Activated T-helper 1 cell treated with anti-CD3 and anti-CD28 coated beads, Interleukin-12 subunit alpha, Interleukin-12 subunit beta, Interleukin-2, Interleukin-4 antibody, amounts not matched to agents 30 ng/mL and 10 ng/mL and 1 ng/mL, durations not matched to agents 14 hours and 24 hours and 36 hours (primary cell): ENCODE measurements at regions not wholly inside any gene's neighbourhood (a gene's known extent, or its start where the extent isn't known, plus 50 kb on each side); places are given as distances from the start of the nearest gene placed in this dataset.

Experiments
- DNase-seq: peaks from one replicate; pipeline ENCODE4 v3.0.0; 2021; ENCODE audit warnings: low spot score
- H3K27ac Mint-ChIP-seq: one replicate; pipeline ENCODE4 v1.8.0; 2021; ENCODE audit warnings: mild to moderate bottlenecking, mixed read lengths
- H3K27me3 Mint-ChIP-seq: one replicate; pipeline ENCODE4 v1.8.0; 2022; ENCODE audit warnings: mild to moderate bottlenecking, moderate library complexity, mixed read lengths; ENCODE audit not compliant: insufficient read depth
- H3K36me3 Mint-ChIP-seq: one replicate; pipeline ENCODE4 v1.8.0; 2021; ENCODE audit warnings: low read depth, mixed read lengths
- H3K4me1 Mint-ChIP-seq: one replicate; pipeline ENCODE4 v1.8.0; 2021; ENCODE audit warnings: low read depth, mixed read lengths
- H3K4me3 Mint-ChIP-seq: one replicate; pipeline ENCODE4 v1.8.0; 2021; ENCODE audit warnings: mild to moderate bottlenecking, moderate library complexity, mixed read lengths
- H3K9me3 Mint-ChIP-seq: one replicate; pipeline ENCODE4 v1.8.0; 2021; ENCODE audit warnings: mixed read lengths
- intact Hi-C: fragments of 100-400 bp; cut with micrococcal nuclease; formaldehyde crosslinking; loops from one replicate; pipeline ENCODE4 v1.15.1; 2024

DNA sequence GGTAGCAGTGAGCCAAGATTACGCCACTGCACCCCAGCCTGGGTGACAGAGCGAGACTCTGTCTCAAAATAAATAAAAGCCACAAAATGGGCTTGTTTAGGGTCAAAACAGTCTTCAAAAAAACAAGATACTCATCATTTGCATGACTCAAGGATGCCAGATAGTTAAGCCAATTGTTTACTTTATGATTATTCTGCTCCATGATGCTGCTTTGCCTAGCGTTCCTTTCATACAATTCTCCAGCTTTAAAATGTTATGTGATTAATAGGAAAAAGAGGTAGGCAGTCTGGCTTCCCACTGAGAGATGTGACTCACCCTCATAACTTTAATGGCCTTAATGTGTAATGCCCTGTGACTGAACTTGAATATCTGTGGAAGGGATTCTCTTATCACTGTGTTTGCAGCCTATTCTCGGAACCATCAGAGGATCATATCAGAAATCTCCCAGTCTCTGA lies 364.6 kb upstream of the TRPC7 start:
- H3K36me3 Mint-ChIP-seq, result no peaks in the 10 kb centered on the region
- H3K27me3 Mint-ChIP-seq, result no peaks in the 10 kb centered on the region

GRCh38 chr5:136726506-136726905 lies 361.2 kb upstream of the TRPC7 start:
- Mint-ChIP-seq H3K4me1 (no peaks in the 10 kb centered on the region), H3K36me3 (no peaks in the 10 kb centered on the region), H3K4me3 (no peak overlapping the region), H3K9me3 (no peaks in the 10 kb centered on the region), H3K27me3 (no peaks in the 10 kb centered on the region), H3K27ac (no peak overlapping the region)
- no peak for DNase-seq
- intact Hi-C loops, result no loop called here

More for the DNA sequence above, 364.6 kb upstream of the TRPC7 start:
- H3K4me1 Mint-ChIP-seq, result no peaks in the 10 kb centered on the region
- H3K4me3 Mint-ChIP-seq, result no peak overlapping the region
- no peaks in the 10 kb centered on the region for H3K9me3 Mint-ChIP-seq
- DNase-seq, result no peak
- no peak overlapping the region for H3K27ac Mint-ChIP-seq
- intact Hi-C loops, result no loop called here

- Mint-ChIP-seq H3K9me3 (no peaks in the 10 kb centered on the region), H3K36me3 (no peaks in the 10 kb centered on the region), H3K4me1 (no peaks in the 10 kb centered on the region), H3K27me3 (no peaks in the 10 kb centered on the region), H3K4me3 (no peak overlapping the region), H3K27ac (no peak overlapping the region)
- DNase-seq, result no peak
- intact Hi-C loops, result no loop called here
These were observed 358.8 kb upstream of the TRPC7 start for GRCh38 chr5:136724161-136724560.

GRCh38 chr5:136722581-136722980 lies 357.2 kb upstream of the TRPC7 start:
- H3K27ac Mint-ChIP-seq, result no peak overlapping the region
- no peaks in the 10 kb centered on the region for H3K27me3 Mint-ChIP-seq
- H3K36me3 Mint-ChIP-seq, result no peaks in the 10 kb centered on the region
- DNase-seq, result no peak
- H3K4me3 Mint-ChIP-seq, result no peak overlapping the region
- intact Hi-C loops, result no loop called here
- no peaks in the 10 kb centered on the region for H3K9me3 Mint-ChIP-seq
- H3K4me1 Mint-ChIP-seq, result no peaks in the 10 kb centered on the region

GRCh38 chr5:136722086-136722485 lies 356.7 kb upstream of the TRPC7 start:
- no peaks in the 10 kb centered on the region for H3K27me3 Mint-ChIP-seq
- H3K27ac Mint-ChIP-seq, result no peak overlapping the region
- intact Hi-C loops, result no loop called here
- no peaks in the 10 kb centered on the region for H3K36me3 Mint-ChIP-seq
- no peaks in the 10 kb centered on the region for H3K9me3 Mint-ChIP-seq
- no peak overlapping the region for H3K4me3 Mint-ChIP-seq
- H3K4me1 Mint-ChIP-seq, result no peaks in the 10 kb centered on the region
- DNase-seq, result no peak

- no peak for DNase-seq
- H3K4me1 Mint-ChIP-seq, result no peaks in the 10 kb centered on the region
- no peak overlapping the region for H3K4me3 Mint-ChIP-seq
- intact Hi-C loops, result no loop called here
- H3K27ac Mint-ChIP-seq, result no peak overlapping the region
- no peaks in the 10 kb centered on the region for H3K27me3 Mint-ChIP-seq
- no peaks in the 10 kb centered on the region for H3K36me3 Mint-ChIP-seq
- no peaks in the 10 kb centered on the region for H3K9me3 Mint-ChIP-seq
These were observed 355.3 kb upstream of the TRPC7 start for GRCh38 chr5:136720674-136721073.

DNA sequence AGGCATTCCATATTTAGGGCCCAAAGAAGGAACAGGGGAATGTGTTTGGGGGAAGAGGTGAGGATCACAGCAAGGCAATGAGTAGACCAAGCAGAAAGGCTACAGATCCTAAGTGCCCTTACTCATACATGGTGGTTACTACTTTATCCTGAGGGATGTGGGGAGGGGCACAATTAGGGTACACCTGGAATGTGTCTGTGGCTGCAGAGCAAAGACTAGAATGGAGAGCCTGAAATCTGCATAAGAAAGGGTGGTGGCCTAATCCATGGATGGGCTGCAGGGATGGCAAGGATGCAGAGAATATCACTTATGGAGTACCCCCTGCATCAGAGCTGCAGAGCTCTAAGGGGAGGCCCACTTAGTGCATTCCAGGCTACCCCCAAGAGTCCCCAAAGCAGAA lies 352.6 kb upstream of the TRPC7 start:
- Mint-ChIP-seq H3K36me3 (no peaks in the 10 kb centered on the region), H3K4me3 (no peak overlapping the region), H3K9me3 (no peaks in the 10 kb centered on the region), H3K27ac (no peak overlapping the region), H3K4me1 (no peaks in the 10 kb centered on the region), H3K27me3 (no peaks in the 10 kb centered on the region)
- no peak for DNase-seq
- intact Hi-C loops, result no loop called here

GRCh38 chr5:136714286-136714685 lies 348.9 kb upstream of the TRPC7 start:
- no peak for DNase-seq
- Mint-ChIP-seq H3K27ac (no peak overlapping the region), H3K4me3 (no peak overlapping the region), H3K9me3 (no peaks in the 10 kb centered on the region), H3K36me3 (no peaks in the 10 kb centered on the region), H3K27me3 (no peaks in the 10 kb centered on the region), H3K4me1 (no peaks in the 10 kb centered on the region)
- intact Hi-C loops, result no loop called here

GRCh38 chr5:136712628-136713027 lies 347.3 kb upstream of the TRPC7 start:
- H3K4me3 Mint-ChIP-seq, result no peak overlapping the region
- no peaks in the 10 kb centered on the region for H3K4me1 Mint-ChIP-seq

GRCh38 chr5:136710834-136711233 lies 345.5 kb upstream of the TRPC7 start:
- Mint-ChIP-seq H3K4me1 (no peaks in the 10 kb centered on the region), H3K27ac (no peak overlapping the region), H3K36me3 (no peaks in the 10 kb centered on the region), H3K4me3 (no peak overlapping the region), H3K27me3 (no peaks in the 10 kb centered on the region), H3K9me3 (no peaks in the 10 kb centered on the region)
- DNase-seq, result no peak
- intact Hi-C loops, result no loop called here

More at GRCh38 chr5:136712628-136713027, 347.3 kb upstream of the TRPC7 start:
- Mint-ChIP-seq H3K27ac (no peak overlapping the region), H3K27me3 (no peaks in the 10 kb centered on the region), H3K9me3 (no peaks in the 10 kb centered on the region), H3K36me3 (no peaks in the 10 kb centered on the region)
- intact Hi-C loops, result no loop called here
- DNase-seq, result no peak

DNA sequence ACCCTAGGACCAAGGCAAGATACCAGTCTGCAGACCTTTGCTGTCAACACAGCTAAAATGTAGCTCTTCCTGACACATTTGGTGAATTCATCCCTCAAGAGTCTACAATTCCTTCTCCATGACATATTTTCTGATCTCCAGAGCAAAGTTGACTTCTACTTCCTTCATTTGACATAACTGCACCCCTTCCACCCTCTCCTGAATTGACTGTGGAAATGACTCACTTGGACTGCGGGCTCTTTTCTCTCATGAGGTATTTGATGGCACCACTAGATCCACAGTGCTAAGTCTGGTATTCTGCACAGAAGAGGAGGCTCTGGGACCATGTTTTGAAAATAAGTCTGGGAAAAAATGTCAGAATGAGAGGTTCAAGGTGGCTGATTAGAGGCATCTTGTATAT lies 338.4 kb upstream of the TRPC7 start:
- Mint-ChIP-seq H3K27me3 (no peaks in the 10 kb centered on the region), H3K4me1 (no peaks in the 10 kb centered on the region), H3K27ac (no peak overlapping the region), H3K36me3 (no peaks in the 10 kb centered on the region), H3K9me3 (no peaks in the 10 kb centered on the region), H3K4me3 (no peak overlapping the region)
- intact Hi-C loops, result no loop called here
- no peak for DNase-seq

DNA sequence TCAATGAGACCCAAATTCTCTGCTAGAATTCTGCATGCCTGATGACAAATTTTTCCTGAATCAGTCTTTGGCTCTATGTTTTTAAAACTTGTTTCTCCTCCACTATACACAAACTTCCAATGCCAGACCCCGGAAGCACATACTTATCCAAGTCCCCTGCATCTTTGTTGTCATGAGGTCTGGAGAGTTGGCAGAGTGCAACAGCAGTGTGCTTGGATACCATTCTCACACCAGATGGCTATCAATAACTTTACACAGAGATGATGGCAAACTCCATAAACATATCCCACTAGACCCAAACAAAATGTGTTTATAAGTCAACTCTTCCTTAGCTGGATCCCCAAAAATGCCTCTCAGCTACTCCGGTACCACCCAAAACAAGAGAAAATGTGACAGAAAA lies 337.7 kb upstream of the TRPC7 start:
- Mint-ChIP-seq H3K9me3 (no peaks in the 10 kb centered on the region), H3K4me1 (no peaks in the 10 kb centered on the region), H3K27ac (no peak overlapping the region), H3K27me3 (no peaks in the 10 kb centered on the region), H3K4me3 (no peak overlapping the region), H3K36me3 (no peaks in the 10 kb centered on the region)
- intact Hi-C loops, result no loop called here
- DNase-seq, result no peak

- no peaks in the 10 kb centered on the region for H3K36me3 Mint-ChIP-seq
- H3K4me1 Mint-ChIP-seq, result no peaks in the 10 kb centered on the region
- H3K9me3 Mint-ChIP-seq, result no peaks in the 10 kb centered on the region
- intact Hi-C loops, result no loop called here
- no peak overlapping the region for H3K4me3 Mint-ChIP-seq
- no peak overlapping the region for H3K27ac Mint-ChIP-seq
- no peak for DNase-seq
- no peaks in the 10 kb centered on the region for H3K27me3 Mint-ChIP-seq
These were observed 335.8 kb upstream of the TRPC7 start for GRCh38 chr5:136701191-136701590.

DNA sequence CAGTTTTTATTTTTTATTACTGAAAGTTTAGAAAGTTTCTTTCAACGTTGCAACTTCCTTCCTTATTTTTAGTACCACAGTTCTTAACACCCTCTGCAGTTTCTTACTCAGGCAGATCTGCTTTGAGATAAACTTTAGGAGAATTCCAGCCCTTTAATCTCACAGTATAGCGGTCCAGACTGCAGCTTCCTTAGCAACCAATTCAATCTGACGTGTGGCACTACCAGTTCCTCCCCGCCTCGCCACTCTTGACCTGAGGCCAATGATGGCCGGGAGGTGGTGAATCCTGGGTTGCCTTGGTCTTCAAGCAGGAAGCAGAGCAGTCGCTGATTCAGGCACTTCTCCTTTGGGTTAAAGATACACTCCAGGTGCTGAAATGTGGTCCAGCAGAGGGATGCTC lies 334.3 kb upstream of the TRPC7 start:
- Mint-ChIP-seq H3K27me3 (no peaks in the 10 kb centered on the region), H3K9me3 (no peaks in the 10 kb centered on the region), H3K4me1 (no peaks in the 10 kb centered on the region), H3K36me3 (no peaks in the 10 kb centered on the region), H3K4me3 (no peak overlapping the region), H3K27ac (no peak overlapping the region)
- intact Hi-C loops, result no loop called here
- no peak for DNase-seq
